ENCODE measurements at regions not wholly inside any gene's neighbourhood (a gene's known extent, or its start where the extent isn't known, plus 50 kb on each side); places are given as distances from the start of the nearest gene placed in this dataset.

GRCh38 chr1:235027076-235027861 is 101.4 kb downstream of the TOMM20 start:
- TF ChIP-seq POLR2A (IDR thresholded peaks at IDR 0.05; ENCODE audit: low read depth, low read length) (no peak), TAF1 (IDR thresholded peaks at IDR 0.05; ENCODE audit: low read depth, low read length) (no peak), POLR2AphosphoS5 (IDR thresholded peaks at IDR 0.05; ENCODE audit: low read depth, low read length) (no peak), PAX5 (IDR thresholded peaks at IDR 0.05; ENCODE audit: insufficient read depth, low read length, severe bottlenecking) (no peak), POU2F2 (IDR thresholded peaks at IDR 0.05; ENCODE audit: low read depth, low read length) (no peak), SPI1 (IDR thresholded peaks at IDR 0.05; ENCODE audit: low read depth, low read length) (no peak)
